Left renal cortex interstitium (tissue), 4 donors: ENCODE measurements at regions not wholly inside any gene's neighbourhood (a gene's known extent, or its start where the extent isn't known, plus 50 kb on each side); places are given as distances from the start of the nearest gene placed in this dataset.
"Not testable (repeated sequence)": the region's sequence is repeated elsewhere in the genome, so short reads cannot be mapped to it uniquely, and the experiment has no call there.

ENCODE experiments used
- DNase-seq, 4 donors: peaks; one replicate each; pipeline ENCODE4 v3.0.0-alpha.2; 2013; ENCODE audit warnings: low read depth in 4 of 4, low spot score in 2 of 4, missing footprints in 1 of 4

DNA sequence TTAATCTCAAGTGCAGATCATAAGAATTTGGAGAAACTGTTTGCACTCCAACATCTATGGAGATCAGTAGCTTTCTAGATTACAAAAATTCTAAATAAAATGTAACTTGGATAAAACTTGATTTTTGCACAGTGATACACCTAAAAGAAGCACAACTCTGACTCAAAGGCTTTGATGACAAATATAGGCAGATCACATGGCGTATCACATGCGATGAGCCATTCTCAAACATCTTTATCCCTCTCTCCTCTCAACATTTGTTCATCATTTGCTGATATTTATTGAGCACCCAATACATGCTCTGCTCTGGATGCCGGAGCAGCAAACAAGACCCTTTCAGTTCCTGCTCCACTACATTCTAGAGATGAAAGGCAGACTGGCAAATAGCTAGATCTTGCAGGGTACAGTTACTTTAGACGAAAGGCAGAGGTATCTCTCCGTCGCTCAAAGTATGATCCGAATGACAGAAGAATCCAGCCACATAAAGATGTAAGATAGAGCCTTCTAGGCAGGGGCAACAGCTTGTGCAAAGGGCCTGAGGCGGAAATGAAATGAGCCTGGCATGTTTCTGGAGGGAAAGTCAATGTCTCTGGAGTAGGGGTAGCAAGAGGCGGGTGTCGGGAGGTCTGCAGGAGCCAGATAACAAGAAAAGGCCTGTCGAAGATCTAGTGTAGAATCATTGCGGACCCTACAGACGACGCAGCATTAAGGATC is 145.8 kb upstream of the ERRFI1 start:
- no peak for DNase-seq

DNA sequence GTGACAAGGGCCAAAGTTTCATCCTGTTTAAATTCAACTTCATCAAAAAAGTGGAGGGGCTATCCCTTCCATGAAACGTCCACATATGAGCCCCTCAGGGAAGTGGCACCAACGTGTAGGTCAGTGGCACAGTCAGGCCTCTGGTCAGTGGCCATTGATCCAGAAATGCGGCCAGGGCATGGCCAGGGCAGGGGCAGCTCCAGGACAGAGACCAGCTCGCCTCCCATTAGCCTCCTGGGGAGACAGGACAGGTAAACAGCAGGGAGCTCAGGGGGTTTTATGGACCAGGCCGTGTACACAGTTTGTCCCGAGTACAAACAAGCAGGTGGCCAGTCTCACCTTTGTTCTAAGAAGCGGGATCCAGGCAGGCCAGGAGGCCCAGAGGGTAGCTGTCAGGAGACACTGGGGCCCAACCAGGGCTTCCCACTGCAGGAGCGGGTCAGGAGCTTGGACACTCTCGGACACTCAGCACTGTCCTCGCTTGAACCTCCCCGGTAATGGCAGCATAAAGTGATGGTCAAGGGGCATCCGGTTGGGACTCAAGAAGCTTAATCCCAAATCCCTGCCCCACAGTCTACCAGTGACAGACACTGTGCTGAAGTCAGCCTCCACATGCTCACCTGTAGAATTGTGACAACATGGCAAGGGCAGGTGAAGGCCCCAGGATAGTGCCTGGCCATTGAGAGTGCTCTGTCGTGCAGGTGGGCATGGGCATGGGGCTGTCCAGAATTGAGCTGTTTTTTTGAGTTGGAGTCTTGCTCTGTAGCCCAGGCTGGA is 144.1 kb upstream of the ERRFI1 start:
- no peak for DNase-seq

DNA sequence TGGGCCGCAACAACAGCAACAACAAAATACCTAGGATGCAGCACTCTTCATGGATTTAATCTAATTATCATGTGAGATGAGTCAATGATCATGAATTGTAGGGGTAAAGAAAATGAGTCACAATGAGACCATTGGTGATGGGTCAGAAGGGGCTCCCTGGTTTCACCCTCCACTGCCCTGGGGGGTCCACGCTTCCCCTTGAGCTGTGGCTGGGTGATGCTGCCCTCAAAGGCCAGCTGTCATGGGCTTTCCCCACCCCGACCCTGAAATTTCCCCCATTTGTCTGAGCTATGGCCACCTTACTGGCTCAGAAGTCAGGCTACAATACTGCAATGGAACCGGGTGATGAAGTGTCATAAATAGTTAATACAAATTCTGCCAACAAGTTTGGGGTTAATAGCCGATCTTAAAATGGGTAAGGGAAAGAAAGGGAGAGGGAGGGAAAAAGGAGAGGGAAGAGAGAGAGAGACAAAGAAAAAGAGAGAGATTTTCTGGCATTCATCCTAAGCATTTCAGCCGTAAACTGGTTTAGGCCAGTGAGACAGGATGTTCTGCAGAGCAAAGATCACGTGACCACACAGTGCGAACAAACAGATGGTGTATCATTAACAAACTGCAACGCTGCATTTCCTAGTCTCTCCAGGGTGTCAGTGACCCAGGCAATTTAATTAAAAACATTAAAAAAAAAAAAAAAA is 143.4 kb upstream of the ERRFI1 start:
- peak; percentile 56 to 87 (median 82) for DNase-seq

DNA sequence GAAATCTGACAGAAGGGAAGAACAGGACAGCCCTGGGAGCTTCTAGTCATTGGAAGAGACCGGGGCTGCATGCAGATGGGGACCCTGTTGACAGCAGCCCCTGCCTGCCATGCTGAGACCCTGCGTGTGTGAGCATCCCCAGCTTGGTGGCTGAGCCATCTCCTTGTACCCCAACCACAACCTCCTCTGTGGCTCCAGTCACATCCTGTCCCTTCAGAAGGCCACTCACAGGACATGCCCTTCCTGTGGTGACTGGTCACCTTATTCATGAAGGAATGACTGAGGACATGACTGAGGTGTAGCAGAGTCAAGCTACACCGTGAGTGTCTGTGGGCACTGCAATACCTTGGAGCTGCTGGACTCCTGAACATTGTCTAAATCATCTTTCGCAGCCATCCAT is 141.8 kb upstream of the ERRFI1 start:
- no peak for DNase-seq

DNA sequence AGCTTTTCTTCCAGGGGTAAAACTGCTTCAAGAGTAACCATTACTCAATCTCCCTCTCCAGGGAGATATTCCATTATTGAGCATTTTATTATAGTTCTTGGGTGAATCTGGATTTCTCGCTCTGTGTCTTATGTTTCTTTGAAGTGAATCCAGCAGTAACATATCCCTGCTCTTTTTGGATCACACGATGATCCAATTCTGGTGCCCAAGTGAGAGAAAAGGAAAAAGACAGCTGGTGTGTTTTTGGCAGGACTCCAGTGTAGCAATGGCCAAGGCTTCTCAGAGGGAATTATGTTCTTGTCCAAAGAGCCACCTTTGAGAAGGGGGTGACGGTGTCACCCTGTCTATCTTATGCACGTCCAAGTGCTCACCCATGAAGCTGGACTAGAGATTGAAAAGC is 140.3 kb upstream of the ERRFI1 start:
- DNase-seq: no peak

DNA sequence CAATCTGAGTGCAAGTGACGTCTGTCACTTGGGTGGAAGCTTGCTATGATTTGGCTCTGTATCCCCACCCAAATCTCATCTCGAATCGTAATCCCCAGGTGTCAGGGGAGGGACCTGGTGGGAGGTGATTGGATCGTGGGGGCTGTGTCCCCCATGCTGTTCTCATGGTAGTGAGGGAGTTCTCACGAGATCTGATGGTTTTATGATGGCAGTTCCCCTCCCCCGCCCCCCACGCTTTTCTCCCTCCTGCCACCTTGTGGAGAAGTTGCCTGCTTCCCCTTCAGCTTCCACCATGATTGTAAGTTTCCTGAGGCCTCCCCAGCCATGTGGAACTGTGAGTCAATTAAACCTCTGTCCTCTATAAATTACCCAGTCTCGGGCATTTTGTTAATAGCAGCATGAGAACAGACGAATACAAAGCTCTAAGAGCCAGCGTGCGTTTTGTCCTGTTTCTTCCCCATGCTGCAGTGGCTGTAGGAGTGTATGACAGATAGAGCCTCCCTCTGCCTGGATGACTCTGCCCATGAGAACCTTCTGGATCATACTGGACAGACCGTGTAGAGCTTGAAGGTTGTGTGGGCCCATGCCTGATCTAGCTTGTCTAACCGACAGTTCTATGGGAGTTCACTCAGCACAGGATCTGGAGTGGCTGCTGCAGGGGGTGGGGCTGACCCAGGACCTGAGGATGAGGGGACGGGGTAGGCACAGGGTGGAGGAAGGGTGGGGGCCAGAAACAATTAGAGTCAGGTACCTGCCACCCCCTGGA is 139.7 kb upstream of the ERRFI1 start:
- DNase-seq: no peak

DNA sequence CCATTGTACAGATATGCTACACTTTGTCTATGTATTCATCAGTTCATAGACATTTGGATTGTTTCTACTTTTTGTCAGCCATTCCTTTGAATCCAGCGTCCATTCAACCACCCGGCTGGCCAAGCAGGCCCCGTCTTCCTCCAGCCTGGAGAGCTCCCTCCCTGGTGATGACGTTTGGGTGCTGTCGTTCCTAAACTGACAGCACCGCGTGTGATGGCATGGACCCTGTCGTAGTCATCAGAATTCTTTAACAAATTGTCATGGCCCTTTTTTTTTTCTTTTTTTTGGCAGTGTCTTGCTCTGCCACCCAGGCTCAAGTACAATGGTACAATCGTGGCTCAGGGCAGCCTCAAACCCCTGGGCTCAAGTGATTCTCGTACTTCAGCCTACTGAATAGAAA is 138.6 kb upstream of the ERRFI1 start:
- no peak for DNase-seq

DNA sequence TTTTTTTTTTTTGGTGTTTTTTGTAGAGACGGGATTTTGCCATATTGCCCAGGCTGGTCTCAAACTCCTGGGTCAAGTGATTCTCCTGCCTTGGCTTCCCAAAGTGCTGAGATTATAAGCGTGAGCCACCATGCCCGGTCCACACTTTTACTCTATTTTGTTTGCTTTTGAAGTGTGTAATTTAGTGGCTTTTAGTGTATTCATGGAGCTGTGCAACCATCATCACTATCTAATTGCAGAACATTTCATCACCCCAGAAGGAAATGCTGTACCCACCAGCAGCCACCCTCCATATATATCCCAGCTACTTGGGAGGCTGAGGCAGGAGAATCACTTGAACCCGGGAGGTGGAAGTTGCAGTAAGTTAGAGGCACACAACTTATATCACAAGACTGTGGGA is 136.9 kb upstream of the ERRFI1 start:
- no peak for DNase-seq

DNA sequence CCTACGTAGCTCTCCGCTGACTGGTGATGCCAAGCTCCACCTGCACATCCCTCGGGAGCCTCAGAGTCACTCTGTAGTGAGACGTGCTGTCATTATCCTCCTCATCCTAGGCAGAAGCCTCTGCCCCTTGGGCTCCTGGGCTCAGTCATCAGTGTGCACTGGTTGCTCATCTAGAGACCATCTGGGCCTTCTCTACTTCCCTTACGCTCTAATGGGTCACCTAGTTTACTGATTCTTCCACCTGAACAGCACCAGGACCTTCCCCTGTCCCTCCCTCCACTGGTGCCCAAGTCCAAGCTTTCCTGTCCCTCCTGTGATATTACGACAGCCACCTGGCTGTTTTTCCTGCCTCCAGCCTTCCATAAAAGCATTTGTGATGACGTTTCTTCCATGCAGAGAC is 136.1 kb upstream of the ERRFI1 start:
- no peak for DNase-seq

DNA sequence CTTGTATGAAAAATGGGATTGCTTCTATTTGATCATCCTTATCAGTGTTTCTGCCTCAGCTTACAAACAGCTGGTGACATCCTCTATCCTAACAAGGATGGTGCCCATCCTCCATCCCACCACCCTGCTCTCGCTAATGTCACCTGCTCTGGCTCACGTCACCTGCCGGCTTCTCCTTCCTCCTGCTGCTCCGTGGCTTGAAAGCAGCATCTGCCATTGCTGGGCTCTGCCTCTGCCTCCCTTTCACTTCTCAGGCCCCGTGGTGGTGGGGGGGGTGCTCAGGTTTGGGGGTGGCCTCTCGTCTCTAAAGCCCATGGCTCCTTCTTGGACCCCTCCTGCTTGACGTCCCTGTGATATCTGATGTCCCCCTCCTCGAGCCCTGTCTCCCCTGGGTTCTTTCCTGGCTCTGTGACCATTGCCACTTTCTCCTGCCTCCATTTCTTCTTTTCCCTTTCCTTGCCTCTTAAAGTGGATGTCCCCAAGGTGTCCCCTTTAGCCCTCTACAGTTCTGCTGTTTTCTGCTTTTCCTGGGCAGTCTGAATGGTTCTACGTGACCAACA is 135.5 kb upstream of the ERRFI1 start:
- DNase-seq: no peak

DNA sequence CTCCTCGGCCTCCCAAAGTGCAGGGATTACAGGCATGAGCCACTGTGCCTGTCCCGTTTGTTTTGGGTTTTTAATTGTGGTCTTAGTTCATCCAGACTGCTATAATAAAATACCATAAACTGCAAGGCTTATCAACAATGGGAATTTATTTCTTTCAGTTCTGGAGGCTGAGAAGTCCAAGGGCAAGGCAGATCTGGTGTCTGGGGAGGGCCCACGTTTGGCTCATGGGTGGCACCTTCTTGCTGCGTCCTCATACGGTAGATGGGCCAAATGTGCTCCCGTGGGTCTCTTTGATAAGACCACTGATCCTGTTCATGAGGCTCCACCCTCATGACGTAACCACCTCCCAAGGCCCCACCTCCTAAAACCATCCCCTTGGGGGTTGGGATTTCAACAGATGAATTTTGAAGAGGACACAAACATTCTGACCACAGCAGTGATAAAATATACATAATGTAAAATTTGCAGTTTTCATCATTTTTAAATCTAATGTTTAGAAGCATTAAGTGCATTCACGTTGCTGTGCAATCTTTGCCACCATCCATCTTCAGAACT is 133.4 kb upstream of the ERRFI1 start:
- no peak for DNase-seq

DNA sequence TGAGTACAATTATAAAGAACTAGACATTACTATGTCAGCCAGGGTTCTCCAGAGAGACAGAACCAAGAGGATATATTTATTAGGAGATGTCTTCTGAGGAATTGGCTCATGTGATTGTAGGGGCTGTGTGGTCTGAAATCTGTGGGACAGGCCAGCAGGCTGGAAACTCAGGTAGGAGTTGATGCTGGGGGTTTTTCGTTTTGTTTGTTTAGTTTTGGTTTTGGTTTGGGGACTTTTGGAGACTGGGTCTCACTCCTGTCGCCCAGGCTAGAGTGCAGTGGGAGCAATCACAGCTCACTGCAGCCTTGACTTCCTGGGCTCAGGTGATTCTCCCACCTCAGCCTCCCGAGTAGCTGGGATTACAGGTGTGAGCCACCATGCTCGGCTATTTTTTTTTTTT is 132.9 kb upstream of the ERRFI1 start:
- DNase-seq: no peak

DNA sequence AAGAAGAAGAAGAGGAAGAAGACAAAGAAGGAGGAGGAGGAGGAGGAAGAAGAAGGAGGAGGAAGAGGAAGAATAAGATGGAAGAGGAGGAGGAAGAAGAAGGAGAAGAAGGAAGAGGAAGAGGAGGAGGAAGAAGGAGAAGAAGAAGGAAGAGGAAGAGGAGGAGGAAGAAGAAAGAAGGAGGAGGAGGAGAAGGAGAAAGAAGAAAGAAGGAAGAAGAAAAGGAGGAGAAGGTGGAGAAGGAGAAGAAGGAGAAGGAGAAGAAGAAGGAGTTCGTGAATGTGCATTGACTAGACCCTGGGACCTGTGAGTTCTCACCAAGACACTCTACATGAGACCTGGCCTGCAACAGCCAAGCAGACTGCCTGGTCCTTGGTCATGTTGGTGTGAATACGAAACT is 131.7 kb upstream of the ERRFI1 start:
- no peak for DNase-seq

DNA sequence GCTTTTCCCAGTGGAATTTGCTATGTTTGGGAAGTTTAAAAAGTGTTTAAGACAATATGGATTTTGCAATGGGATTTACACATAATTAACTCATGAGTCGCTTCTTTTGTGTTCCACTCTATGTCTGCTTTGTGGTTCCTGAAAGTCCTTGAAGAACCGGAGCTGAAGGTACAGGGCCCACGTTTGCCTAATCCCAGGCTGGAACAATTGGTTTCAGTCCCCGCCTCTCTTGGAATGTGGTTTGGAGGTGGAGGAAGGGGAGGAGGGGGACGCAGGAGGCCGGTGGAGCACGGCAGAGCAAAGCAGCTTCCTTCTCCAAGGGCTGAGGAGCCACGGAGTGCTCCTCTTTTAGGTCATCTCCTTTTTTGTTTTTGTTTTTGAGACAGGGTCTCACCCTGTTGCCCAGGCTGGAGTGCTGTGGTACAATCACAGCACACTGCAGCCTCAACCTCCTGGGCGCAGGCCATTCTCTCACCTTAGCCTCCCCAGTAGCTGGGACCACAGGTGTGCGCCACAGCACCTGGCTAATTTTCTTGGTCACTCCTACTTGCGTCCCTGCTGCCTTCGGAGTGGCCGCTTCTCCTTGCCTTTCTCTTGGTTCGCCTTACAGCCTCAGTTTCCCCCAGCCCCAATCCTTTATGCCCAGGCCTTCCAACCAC is 129.5 kb upstream of the ERRFI1 start:
- DNase-seq: no peak

DNA sequence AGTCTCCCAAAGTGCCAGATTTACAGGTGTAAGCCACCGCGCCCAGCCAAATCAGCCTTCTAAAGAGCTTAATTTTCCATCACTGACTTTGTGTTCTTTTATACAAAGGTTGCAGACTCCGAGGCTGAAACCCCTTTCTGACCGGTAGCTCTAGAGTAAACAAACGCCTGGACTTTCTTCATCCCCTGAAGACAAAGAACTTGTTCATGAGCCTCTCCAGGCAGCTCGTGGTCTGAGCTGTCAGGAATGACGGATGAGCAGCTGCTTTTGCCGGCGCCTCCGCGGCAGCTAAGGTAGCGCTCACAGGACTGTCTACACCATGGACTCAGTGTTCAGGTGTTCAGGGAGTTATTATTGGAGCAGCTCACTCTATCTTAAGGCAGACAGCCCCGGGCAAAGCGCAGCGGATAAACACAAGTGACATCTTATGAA is 128.5 kb upstream of the ERRFI1 start:
- no peak for DNase-seq

DNA sequence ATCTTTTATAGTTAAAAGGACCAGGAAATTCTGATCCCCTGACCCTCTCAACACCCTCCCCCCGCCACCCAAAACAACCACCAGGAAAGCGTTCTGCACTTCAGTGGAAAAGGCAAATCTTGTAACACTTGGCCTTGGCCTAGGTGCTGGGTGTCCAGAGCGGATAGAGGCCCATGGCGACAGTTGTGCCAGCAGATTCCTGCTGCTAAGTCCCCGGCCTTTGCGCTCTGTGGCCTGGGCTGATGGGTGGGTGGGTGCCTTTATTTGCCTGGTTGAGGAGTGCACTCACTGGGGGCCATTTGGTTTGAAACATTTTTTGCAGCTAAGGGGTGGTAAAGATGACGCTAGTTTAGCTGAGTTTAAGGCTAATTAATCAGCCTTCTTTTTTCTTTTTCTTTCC is 127.9 kb upstream of the ERRFI1 start:
- no peak for DNase-seq

DNA sequence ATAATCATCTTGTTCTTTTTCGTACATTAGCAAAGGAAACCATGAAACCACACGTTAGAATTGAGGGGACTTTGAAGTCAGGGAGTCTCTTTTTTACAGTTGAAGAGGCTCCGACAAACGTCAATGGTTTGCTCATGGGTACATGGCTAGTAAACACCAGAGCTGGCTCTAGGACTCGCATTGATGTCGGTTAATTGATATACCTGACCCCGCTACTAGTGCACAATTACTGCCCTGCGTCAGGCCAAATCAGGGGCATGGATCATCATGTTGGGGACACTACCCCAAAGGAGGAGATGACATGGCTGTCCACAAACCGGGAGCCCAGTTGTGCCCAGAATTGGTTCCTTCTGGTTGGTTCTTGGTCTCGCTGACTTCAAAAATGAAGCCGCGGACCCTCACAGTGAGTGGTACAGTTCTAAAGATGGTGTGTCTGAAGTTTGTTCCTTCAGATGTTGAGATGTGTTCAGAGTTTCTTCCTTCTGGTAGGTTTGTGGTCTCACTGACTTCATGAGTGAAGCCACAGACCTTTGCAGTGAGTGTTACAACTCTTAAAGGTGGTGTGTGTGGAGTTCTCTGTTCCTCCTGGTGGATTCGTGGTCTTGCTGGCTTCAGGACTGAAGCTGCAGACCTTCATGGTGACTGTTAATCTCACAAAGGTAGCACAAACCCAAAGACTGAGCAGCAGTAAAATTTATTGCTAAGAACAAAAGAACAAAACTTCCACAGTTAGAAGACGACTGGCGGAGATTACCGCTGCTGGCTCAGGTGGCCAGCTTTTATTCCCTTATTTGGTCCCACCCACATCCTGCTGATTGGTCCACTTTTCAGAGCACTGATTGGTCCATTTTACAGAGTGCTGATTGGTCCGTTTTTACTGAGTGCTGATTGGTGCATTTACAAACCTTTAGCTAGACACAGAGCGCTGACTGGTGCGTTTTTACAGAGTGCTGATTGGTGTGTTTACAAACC is 126.9 kb upstream of the ERRFI1 start:
- no peak for DNase-seq

DNA sequence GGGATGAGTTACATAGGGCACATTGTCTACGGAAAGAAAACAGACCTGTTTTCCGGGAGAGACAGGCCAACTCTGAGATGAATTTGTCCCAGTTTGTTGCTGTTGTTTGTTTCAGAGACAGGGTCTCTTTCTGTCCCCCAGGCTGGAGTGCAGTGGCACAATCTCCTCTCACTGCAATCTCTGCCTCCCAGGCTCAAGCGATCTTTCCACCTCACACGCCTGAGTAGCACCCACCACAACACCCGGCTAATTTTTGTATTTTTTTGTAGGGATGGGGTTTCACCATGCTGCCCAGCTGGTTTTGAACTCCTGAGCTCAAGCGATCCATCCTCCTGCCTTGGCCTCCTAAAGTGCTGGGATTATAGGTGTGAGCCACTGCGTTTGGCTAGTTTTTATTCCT is 125.5 kb upstream of the ERRFI1 start:
- no peak for DNase-seq

DNA sequence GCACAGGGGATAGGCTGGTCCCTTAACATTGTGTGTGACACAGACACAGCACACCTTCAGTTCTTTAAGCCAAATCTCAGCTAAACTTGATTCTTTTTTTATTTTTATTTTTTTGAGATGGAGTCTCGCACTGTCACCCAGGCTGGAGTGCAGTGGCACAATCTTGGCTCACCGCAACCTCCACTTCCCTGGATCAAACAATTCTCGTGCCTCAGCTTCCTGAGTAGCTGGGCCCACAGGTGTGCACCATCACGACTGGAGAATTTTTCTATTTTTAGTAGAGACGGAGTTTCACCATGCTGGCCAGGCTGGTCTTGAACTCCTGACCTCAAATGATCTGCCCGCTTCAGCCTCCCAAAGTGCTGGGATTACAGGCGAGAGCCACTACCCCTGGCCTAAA is 123.6 kb upstream of the ERRFI1 start:
- DNase-seq: not testable (repeated sequence)
